NCI-H2196 (cell line): ENCODE measurements at regions not wholly inside any gene's neighbourhood (a gene's known extent, or its start where the extent isn't known, plus 50 kb on each side); places are given as distances from the start of the nearest gene placed in this dataset.

Source experiments
- DNase-seq: peaks from one replicate; lab custom pipeline; 2025; ENCODE audit not compliant: unreplicated experiment; lab: John Stamatoyannopoulos, UW

- no peak for DNase-seq
These were observed 168.7 kb upstream of the ITGB1 start for GRCh38 chr10:33126742-33127141.

- no peak for DNase-seq
These were observed 167.8 kb upstream of the ITGB1 start for GRCh38 chr10:33125522-33126517.

GRCh38 chr10:33125111-33125510 is 167.1 kb upstream of the ITGB1 start:
- no peak for DNase-seq

GRCh38 chr10:33123680-33124079 is 165.7 kb upstream of the ITGB1 start:
- no peak for DNase-seq

GRCh38 chr10:33122014-33122809 is 164.2 kb upstream of the ITGB1 start:
- no peak for DNase-seq

- no peak for DNase-seq
These were observed 162.7 kb upstream of the ITGB1 start for GRCh38 chr10:33120700-33121099.

- DNase-seq, result no peak
These were observed 162.2 kb upstream of the ITGB1 start for GRCh38 chr10:33120275-33120674.

- no peak for DNase-seq
These were observed 159.8 kb upstream of the ITGB1 start for GRCh38 chr10:33117816-33118215.

GRCh38 chr10:33117230-33117629 is 159.2 kb upstream of the ITGB1 start:
- no peak for DNase-seq

GRCh38 chr10:33115738-33116719 is 158.0 kb upstream of the ITGB1 start:
- DNase-seq, result no peak

- no peak for DNase-seq
These were observed 156.5 kb upstream of the ITGB1 start for GRCh38 chr10:33114451-33114952.

- no peak for DNase-seq
These were observed 155.4 kb upstream of the ITGB1 start for GRCh38 chr10:33113466-33113865.

GRCh38 chr10:33112831-33113455 is 154.9 kb upstream of the ITGB1 start:
- no peak for DNase-seq

GRCh38 chr10:33111488-33112051 is 153.5 kb upstream of the ITGB1 start:
- no peak for DNase-seq

GRCh38 chr10:33109788-33110469 is 151.9 kb upstream of the ITGB1 start:
- DNase-seq, result no peak

- DNase-seq, result no peak
These were observed 151.4 kb upstream of the ITGB1 start for GRCh38 chr10:33109384-33109783.

- no peak for DNase-seq
These were observed 149.9 kb upstream of the ITGB1 start for GRCh38 chr10:33107953-33108352.

GRCh38 chr10:33106767-33107166 is 148.7 kb upstream of the ITGB1 start:
- DNase-seq, result no peak

- DNase-seq, result no peak
These were observed 145.9 kb upstream of the ITGB1 start for GRCh38 chr10:33103863-33104379.
